Hepatocyte (in vitro differentiated cells): ENCODE measurements at regions not wholly inside any gene's neighbourhood (a gene's known extent, or its start where the extent isn't known, plus 50 kb on each side); places are given as distances from the start of the nearest gene placed in this dataset.

ENCODE experiments used
- CTCF ChIP-seq: fragments of 200-600 bp; sonication (generic); IDR thresholded peaks from 2 replicates; pipeline ENCODE4 v1.5.1; 2016; ENCODE audit warnings: antibody characterized with exemption, mild to moderate bottlenecking; ENCODE audit not compliant: poor library complexity
- EZH2 ChIP-seq: fragments of 200-600 bp; sonication (generic); IDR thresholded peaks from 2 replicates; pipeline ENCODE4 v1.6.1; 2016; ENCODE audit warnings: antibody characterized with exemption, mild to moderate bottlenecking, borderline replicate concordance
- EZH2phosphoT487 ChIP-seq: fragments of 200-600 bp; sonication (generic); IDR thresholded peaks from one replicate; pipeline ENCODE4 v1.6.1; 2018; ENCODE audit warnings: antibody characterized with exemption, mild to moderate bottlenecking, low read depth, moderate library complexity; ENCODE audit not compliant: unreplicated experiment, severe bottlenecking

DNA sequence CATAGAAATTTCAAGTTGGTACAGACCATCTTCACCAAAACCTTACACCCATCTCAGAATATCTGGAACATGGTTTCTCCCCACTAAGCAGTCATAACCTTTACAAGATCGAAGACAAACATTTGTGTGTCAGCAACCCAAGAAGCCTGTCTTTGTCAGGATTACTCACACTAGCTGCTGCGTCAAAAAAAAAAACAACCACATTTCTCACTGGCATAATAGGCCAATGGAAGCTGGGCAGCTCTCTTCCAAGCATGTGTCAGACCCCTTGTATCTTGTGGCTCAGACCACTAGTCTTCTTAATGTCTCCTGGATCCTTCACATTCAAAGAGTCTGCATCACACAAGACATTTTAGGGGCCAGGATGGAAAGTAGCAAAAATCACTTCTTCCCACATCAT is 266.9 kb upstream of the IGF1R start:
- TF ChIP-seq CTCF (no peak), EZH2phosphoT487 (no peak), EZH2 (no peak)
